Pancreas (tissue), 10 donors: ENCODE measurements at regions not wholly inside any gene's neighbourhood (a gene's known extent, or its start where the extent isn't known, plus 50 kb on each side); places are given as distances from the start of the nearest gene placed in this dataset.

Experiments
- ATAC-seq, 4 donors: fragments of 200-7000 bp; cut with Tn5 transposase; one replicate each; pipeline versions ENCODE4 v1.8.0 to v1.9.1; 2020; ENCODE audit warnings: mild to moderate bottlenecking in 4 of 4, moderate library complexity in 4 of 4
- DNase-seq, 6 donors: peaks; one replicate each; pipeline ENCODE4 v3.0.0-alpha.2; 2020
- FAIRE-seq: peaks from 2 replicates; lab custom pipeline; 2012; peaks lifted over from hg19 to GRCh38; lab: Jason Lieb, UNC
- H3K27ac ChIP-seq, 4 donors: fragments of 200-600 bp; sonication (generic); 1 replicate in 3 of 4; 2 replicates in 1 of 4; pipeline versions ENCODE4 v1.5.0 to v1.8.0; 2020
- H3K27me3 ChIP-seq, 4 donors: fragments of 200-600 bp; one replicate each; pipeline ENCODE4 v1.8.0; 2021
- H3K36me3 ChIP-seq, 3 donors: fragments of 200-600 bp; sonication (generic) in 1 of 3; one replicate each; pipeline versions ENCODE4 v1.5.0 to v1.8.0; 2020 to 2021
- H3K4me1 ChIP-seq, 3 donors: fragments of 200-600 bp; one replicate each; pipeline ENCODE4 v1.8.0; 2021
- H3K4me3 ChIP-seq, 4 donors: fragments of 200-600 bp; sonication (generic) in 2 of 4; one replicate each; pipeline versions ENCODE4 v1.5.0 to v1.8.0; 2020 to 2021
- H3K9me3 ChIP-seq, 4 donors: fragments of 200-600 bp; one replicate each; pipeline ENCODE4 v1.8.0; 2021
- CTCF ChIP-seq, 4 donors: fragments of 200-600 bp; sonication (generic) in 3 of 4; IDR thresholded peaks; one replicate each; pipeline versions ENCODE4 v1.5.0 to v1.8.0; 2021; ENCODE audit warnings: antibody characterized with exemption in 4 of 4
- WGBS, 2 donors: extraction: QIAGEN DNeasy Blood & Tissue Kit; methylation state at CpG; one replicate each; pipeline ENCODE4 v1.1.7; 2013; 5-methylcytosine and 5-hydroxymethylcytosine counted together
- intact Hi-C, 3 donors: fragments of 100-400 bp; cut with DNase I; formaldehyde crosslinking; loops; one replicate each; pipeline versions ENCODE4 v1.11.1 to v1.14.2; 2022
- donor health status: healthy with polysubstance abuse.
- donor health status: DM: no; HTN: no; CAD: no; lungs with moderate emphysema.
- donor health status: DM: no; HTN: no; CAD: no.
- donor health status: control.
- donor health status: control.
- donor health status: Bipolar disorder and iron deficiency.
- donor health status: DM: yes; HTN: yes; CAD: no.
- donor health status: DM: no; HTN: no; CAD: no.
- donor health status: DM: no; HTN: no; CAD: no.
- donor health status: DM: yes; HTN: yes; CAD: no.

- 76 to 83% methylated on average over 6 of the region's 6 CpGs for WGBS, 2 donors
- TF ChIP-seq CTCF (IDR thresholded peaks at IDR 0.05) = no peak
- Histone ChIP-seq H3K27me3 (peaks cover 0 to 2% (median 0%) of the 10 kb centered on the region in 4 donors), H3K9me3 (no peaks in the 10 kb centered on the region), H3K36me3 (no peaks in the 10 kb centered on the region), H3K27ac (no peak overlapping the region), H3K4me1 (no peaks in the 10 kb centered on the region), H3K4me3 (no peak overlapping the region)
- DNase-seq = no peak
- intact Hi-C loops = no loop called here
- ATAC-seq = no peak
- no peak for FAIRE-seq
Observed at GRCh38 chr4:137967480-137968190, 274.5 kb downstream of the SLC7A11 start.

DNA sequence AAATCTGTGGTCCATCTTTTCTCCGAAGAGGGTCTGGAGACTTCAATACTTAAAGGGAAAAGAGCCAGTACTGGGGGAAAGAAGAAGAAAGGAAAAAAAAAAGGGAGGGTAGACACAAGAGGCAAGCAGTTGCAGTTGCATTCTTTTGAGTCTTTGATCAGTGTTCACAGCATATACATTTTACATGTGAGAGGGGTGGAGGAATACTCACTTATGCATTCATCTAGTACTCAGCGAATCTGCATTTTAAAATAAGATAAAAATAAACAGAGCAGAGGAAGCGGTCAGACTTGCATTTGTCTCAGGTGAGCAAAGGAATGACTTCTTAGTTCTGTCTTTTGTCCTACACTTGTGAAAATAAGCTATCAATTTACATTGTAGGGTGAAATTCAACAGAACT, 275.6 kb downstream of the SLC7A11 start:
- no peaks in the 10 kb centered on the region for H3K4me1 ChIP-seq
- intact Hi-C loops = no loop called here
- H3K36me3 ChIP-seq = no peaks in the 10 kb centered on the region
- DNase-seq (no peak), FAIRE-seq (no peak), ATAC-seq (no peak)
- H3K4me3 ChIP-seq = no peak overlapping the region
- no peak overlapping the region for H3K27ac ChIP-seq
- TF ChIP-seq CTCF (IDR thresholded peaks at IDR 0.05) = no peak
- 67 to 82% methylated on average over 3 of the region's 3 CpGs for whole genome bisulfite sequencing, 2 donors
- no peaks in the 10 kb centered on the region for H3K9me3 ChIP-seq
- H3K27me3 ChIP-seq = peaks cover 0 to 2% (median 0%) of the 10 kb centered on the region in 4 donors

DNA sequence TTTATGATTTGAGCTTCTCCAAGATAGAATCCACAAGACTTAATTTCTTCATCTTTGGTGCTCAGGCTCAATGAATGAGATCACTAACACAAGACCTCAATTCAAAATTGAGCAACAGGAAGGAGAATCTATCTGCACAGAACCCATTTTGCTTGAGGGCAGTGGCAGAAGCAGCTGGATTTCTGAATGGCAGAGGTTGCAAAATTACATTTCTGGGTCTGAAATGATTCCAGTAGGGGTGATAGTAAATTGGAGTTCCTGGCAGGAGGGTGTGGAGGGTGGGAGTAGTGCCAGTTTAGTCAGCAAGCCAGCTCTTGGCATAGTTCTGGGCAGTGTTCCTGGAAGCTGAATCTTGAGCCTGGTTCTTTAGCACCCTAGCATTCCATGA, 281.1 kb downstream of the SLC7A11 start:
- no peak for DNase-seq
- H3K36me3 ChIP-seq = no peaks in the 10 kb centered on the region
- intact Hi-C loops = no loop called here
- no peak overlapping the region for H3K27ac ChIP-seq
- H3K4me1 ChIP-seq = no peaks in the 10 kb centered on the region
- H3K4me3 ChIP-seq = no peak overlapping the region
- FAIRE-seq = no peak
- H3K9me3 ChIP-seq = no peaks in the 10 kb centered on the region
- peak in 1 of 4 donors; percentile 59 for ATAC-seq
- no peak for TF ChIP-seq CTCF (IDR thresholded peaks at IDR 0.05)
- no peaks in the 10 kb centered on the region for H3K27me3 ChIP-seq

DNA sequence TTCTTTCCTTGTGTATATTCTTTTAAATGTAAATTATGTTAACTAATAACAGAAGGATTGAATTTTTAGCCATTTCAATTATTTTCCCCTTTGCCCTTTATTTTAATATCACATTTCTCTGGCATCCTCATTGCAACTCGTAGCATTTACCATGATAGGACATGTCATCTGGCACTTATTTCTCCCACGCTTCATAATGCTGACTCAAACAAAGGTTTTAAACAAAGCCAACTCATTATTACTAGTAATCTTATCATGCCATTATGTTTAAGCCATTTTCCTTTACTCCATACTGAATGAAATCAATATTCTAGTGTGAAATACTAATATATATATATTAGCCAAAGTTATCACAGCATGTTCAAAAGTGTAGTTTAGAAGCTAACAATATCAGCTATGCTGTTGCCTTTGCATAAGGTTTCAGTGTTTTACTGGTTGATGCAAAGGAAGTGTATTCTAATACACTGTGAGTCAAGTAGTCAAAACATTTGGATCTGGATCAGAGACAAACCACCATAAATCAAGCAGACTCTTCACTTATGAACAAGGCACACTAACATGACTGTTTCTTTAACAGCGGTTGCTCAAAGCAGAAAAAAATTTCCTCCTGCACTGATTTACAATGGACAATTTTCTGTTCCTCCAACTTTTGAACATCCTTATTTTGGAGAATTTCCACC, 281.6 kb downstream of the SLC7A11 start:
- Histone ChIP-seq H3K27me3 (no peaks in the 10 kb centered on the region), H3K36me3 (no peaks in the 10 kb centered on the region), H3K4me1 (no peaks in the 10 kb centered on the region), H3K4me3 (no peak overlapping the region), H3K9me3 (no peaks in the 10 kb centered on the region), H3K27ac (no peak overlapping the region)
- no peak for TF ChIP-seq CTCF (IDR thresholded peaks at IDR 0.05)
- WGBS, 2 donors = 57 to 64% methylated on average over 3 of the region's 3 CpGs
- no peak for DNase-seq
- ATAC-seq = no peak
- intact Hi-C loops = no loop called here
- no peak for FAIRE-seq

DNA sequence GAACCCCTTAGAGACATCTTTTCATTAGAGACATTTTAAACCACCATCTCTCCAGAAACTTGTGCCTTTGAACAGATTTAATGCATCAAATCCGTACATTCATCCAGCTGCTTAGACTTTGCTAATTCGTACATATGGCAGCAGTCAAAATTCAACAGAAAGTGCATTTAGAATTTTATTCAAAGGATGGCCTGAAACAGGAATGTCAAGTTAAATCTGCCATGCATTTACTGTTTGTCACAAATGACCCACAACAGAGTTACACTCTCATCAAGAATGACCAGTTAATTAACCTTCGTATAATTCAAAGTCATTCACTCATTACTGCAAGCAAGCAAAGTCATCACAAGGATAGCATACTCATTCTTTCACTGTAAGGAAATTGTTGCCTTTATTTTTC, 284.3 kb downstream of the SLC7A11 start:
- intact Hi-C loops = no loop called here

More for the DNA sequence above, 284.3 kb downstream of the SLC7A11 start:
- FAIRE-seq (no peak), ATAC-seq (no peak), DNase-seq (no peak)
- no peaks in the 10 kb centered on the region for H3K36me3 ChIP-seq
- WGBS, 2 donors = 71 to 86% methylated on average over 3 of the region's 3 CpGs
- H3K27ac ChIP-seq = no peak overlapping the region
- H3K4me3 ChIP-seq = no peak overlapping the region
- H3K4me1 ChIP-seq = no peaks in the 10 kb centered on the region
- no peaks in the 10 kb centered on the region for H3K9me3 ChIP-seq
- no peak for TF ChIP-seq CTCF (IDR thresholded peaks at IDR 0.05)
- no peaks in the 10 kb centered on the region for H3K27me3 ChIP-seq
